ENCODE measurements at regions not wholly inside any gene's neighbourhood (a gene's known extent, or its start where the extent isn't known, plus 50 kb on each side); places are given as distances from the start of the nearest gene placed in this dataset.

GRCh38 chr5:36396640-36397039, 94.9 kb upstream of the RANBP3L start:
- TF ChIP-seq POLR2A (IDR thresholded peaks at IDR 0.05) (no peak), POLR2AphosphoS5 (IDR thresholded peaks at IDR 0.05) (no peak), CTCF (IDR thresholded peaks at IDR 0.05 in 8 of 11, conservative IDR thresholded peaks at IDR 0.05 in 3 of 11) (no peak)
- Histone ChIP-seq H3K27ac (no peak overlapping the region), H3K27me3 (replicated peaks in 1 of 7) (peaks cover 0 to 15% (median 0%) of the 10 kb centered on the region in 7 donors), H3K4me1 (peaks cover 0 to 5% (median 0%) of the 10 kb centered on the region in 6 donors), H3K4me3 (no peak overlapping the region), H3K36me3 (no peaks in the 10 kb centered on the region), H3K9me3 (no peaks in the 10 kb centered on the region)
- no peak for DNase-seq
- intact Hi-C loops (cut with DNase I; ENCODE audit: low total_unique reads), result loop anchor here (10.0 kb wide), 1 partner anchor 132 kb away; no protein-coding TSS in a partner anchor
- 59 to 89% (median 78%) methylated on average over 3 of the region's 3 CpGs for WGBS, 5 donors

GRCh38 chr5:36397901-36398536, 96.3 kb upstream of the RANBP3L start:
- H3K36me3 ChIP-seq, result no peaks in the 10 kb centered on the region
- intact Hi-C loops (cut with DNase I; ENCODE audit: low total_unique reads), result loop anchor here (10.0 kb wide), 1 partner anchor 133 kb away; no protein-coding TSS in a partner anchor
- peaks cover 0 to 15% (median 0%) of the 10 kb centered on the region in 7 donors for H3K27me3 ChIP-seq (replicated peaks in 1 of 7)
- no peak for TF ChIP-seq POLR2AphosphoS5 (IDR thresholded peaks at IDR 0.05)
- TF ChIP-seq CTCF (IDR thresholded peaks at IDR 0.05 in 8 of 11, conservative IDR thresholded peaks at IDR 0.05 in 3 of 11), result peak in 5 of 11 experiments; percentile 8 to 40 (median 24)
- 65 to 83% (median 76%) methylated on average over 3 of the region's 3 CpGs for WGBS, 5 donors
- no peak overlapping the region for H3K27ac ChIP-seq
- DNase-seq, result no peak
- peaks cover 0 to 5% (median 0%) of the 10 kb centered on the region in 6 donors for H3K4me1 ChIP-seq
- no peaks in the 10 kb centered on the region for H3K9me3 ChIP-seq
- H3K4me3 ChIP-seq, result no peak overlapping the region

GRCh38 chr5:36402512-36402906, 100.8 kb upstream of the RANBP3L start:
- peaks cover 0 to 8% (median 0%) of the 10 kb centered on the region in 7 donors for H3K27me3 ChIP-seq (replicated peaks in 1 of 7)
- H3K36me3 ChIP-seq, result no peaks in the 10 kb centered on the region
- no peak overlapping the region for H3K27ac ChIP-seq
- 70 to 81% (median 74%) methylated on average over 3 of the region's 3 CpGs for WGBS, 5 donors
- no peak overlapping the region for H3K4me3 ChIP-seq
- no peak for TF ChIP-seq CTCF (IDR thresholded peaks at IDR 0.05 in 8 of 11, conservative IDR thresholded peaks at IDR 0.05 in 3 of 11)
- TF ChIP-seq POLR2AphosphoS5 (IDR thresholded peaks at IDR 0.05), result no peak
- no peak for TF ChIP-seq POLR2A (IDR thresholded peaks at IDR 0.05)
- intact Hi-C loops (cut with DNase I; ENCODE audit: low total_unique reads), result no loop called here
- peaks cover 0 to 15% (median 2%) of the 10 kb centered on the region in 6 donors for H3K4me1 ChIP-seq
- no peak for DNase-seq
- H3K9me3 ChIP-seq, result no peaks in the 10 kb centered on the region

- no peaks in the 10 kb centered on the region for H3K27me3 ChIP-seq (replicated peaks in 1 of 7)
- peaks cover 0 to 15% (median 2%) of the 10 kb centered on the region in 6 donors for H3K4me1 ChIP-seq
- TF ChIP-seq POLR2AphosphoS5 (IDR thresholded peaks at IDR 0.05) (no peak), CTCF (IDR thresholded peaks at IDR 0.05 in 8 of 11, conservative IDR thresholded peaks at IDR 0.05 in 3 of 11) (no peak), POLR2A (IDR thresholded peaks at IDR 0.05) (no peak)
- intact Hi-C loops (cut with DNase I; ENCODE audit: low total_unique reads), result no loop called here
- H3K27ac ChIP-seq, result no peak overlapping the region
- H3K36me3 ChIP-seq, result no peaks in the 10 kb centered on the region
- no peak for DNase-seq
- H3K4me3 ChIP-seq, result no peak overlapping the region
- WGBS, 5 donors, result 38 to 60% (median 41%) methylated on average over 5 of the region's 5 CpGs
- H3K9me3 ChIP-seq, result no peaks in the 10 kb centered on the region
Measured at GRCh38 chr5:36403632-36404311, 102.1 kb upstream of the RANBP3L start.

Measured in spleen (tissue), 11 donors.